ENCODE measurements at regions not wholly inside any gene's neighbourhood (a gene's known extent, or its start where the extent isn't known, plus 50 kb on each side); places are given as distances from the start of the nearest gene placed in this dataset.

DNA sequence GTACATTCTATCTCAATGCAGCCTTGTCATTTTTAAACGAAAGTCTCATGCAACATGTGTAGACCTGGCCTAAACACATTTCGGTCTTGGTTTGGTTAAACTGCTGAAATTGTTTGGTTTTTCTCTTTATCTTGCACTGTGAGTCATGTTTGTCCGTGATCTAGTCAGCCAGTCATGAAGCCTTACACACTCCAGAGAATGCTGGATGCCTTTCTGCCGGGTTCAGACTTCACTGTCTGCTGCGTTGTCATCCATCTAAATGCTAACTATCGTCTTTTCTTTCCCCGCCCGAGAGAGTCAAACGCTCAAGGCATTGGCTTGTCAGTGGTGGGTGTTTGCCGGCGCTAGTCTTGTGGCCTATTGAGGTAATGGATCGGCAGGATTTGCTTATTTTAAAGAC lies 1194.6 kb upstream of the WWC1 start (continued):
- TF ChIP-seq PREB (CRISPR knock-in tag; IDR thresholded peaks at IDR 0.05; ENCODE audit: borderline replicate concordance) (no peak), ARID4B (CRISPR knock-in tag; IDR thresholded peaks at IDR 0.05; ENCODE audit: borderline replicate concordance) (no peak), FOXK1 (CRISPR knock-in tag; IDR thresholded peaks at IDR 0.05) (no peak)

DNA sequence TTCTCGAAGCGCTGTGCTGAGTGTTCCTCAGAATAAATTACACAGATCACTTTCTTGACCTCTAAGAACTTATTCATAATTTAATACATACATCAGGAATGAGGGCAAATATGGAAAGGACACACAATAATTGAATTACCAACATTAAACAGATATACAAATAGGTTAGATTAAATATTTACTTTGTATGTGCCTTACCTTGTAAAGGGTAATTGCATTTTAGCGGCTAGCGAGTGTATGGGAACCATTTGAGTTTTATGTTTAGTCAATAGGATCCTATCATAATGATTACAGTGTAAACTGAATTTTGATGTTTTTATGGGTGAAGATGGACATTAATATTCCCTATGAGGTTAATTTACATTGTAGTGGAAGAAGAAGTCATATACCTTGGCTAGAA lies 1187.1 kb upstream of the WWC1 start:
- Mint-ChIP-seq H3K27ac (no peak overlapping the region), H3K4me1 (no peaks in the 10 kb centered on the region), H3K36me3 (no peaks in the 10 kb centered on the region), H3K9me3 (no peaks in the 10 kb centered on the region), H3K4me3 (no peak overlapping the region), H3K27me3 (ENCODE audit: low read depth) (no peaks in the 10 kb centered on the region)
- CTCF ChIA-PET, result no interaction called here
- no peak for ATAC-seq
- DNase-seq (ENCODE audit: low spot score), result no peak
- TF ChIP-seq MYBL2 (CRISPR knock-in tag; IDR thresholded peaks at IDR 0.05), result no peak
- POLR2A ChIA-PET, result no interaction called here

DNA sequence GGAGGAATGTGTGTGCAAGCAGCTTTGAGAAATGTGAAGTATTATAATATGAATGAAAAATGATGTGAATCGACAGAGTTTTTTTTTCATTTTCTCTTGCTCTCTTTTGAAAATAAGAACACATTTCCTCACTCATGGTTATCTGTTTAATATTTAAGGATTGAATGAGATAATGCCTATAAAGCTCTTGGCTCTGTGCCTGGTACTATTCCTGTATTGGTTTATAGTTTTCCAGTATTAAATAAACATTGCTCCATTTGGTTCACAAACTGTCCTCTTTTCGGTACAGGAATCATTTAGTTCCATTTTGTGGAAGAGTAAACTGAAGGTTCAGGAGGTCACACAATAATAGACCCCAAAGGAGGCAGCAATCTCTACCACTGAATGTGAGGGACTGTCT lies 1185.5 kb upstream of the WWC1 start:
- ATAC-seq, result no peak
- TF ChIP-seq FOXP1 (CRISPR knock-in tag; IDR thresholded peaks at IDR 0.05; ENCODE audit: borderline replicate concordance), result no peak
- no peak for TF ChIP-seq KAT7 (CRISPR knock-in tag; IDR thresholded peaks at IDR 0.05; ENCODE audit: borderline replicate concordance)
- TF ChIP-seq, protein P1, sequence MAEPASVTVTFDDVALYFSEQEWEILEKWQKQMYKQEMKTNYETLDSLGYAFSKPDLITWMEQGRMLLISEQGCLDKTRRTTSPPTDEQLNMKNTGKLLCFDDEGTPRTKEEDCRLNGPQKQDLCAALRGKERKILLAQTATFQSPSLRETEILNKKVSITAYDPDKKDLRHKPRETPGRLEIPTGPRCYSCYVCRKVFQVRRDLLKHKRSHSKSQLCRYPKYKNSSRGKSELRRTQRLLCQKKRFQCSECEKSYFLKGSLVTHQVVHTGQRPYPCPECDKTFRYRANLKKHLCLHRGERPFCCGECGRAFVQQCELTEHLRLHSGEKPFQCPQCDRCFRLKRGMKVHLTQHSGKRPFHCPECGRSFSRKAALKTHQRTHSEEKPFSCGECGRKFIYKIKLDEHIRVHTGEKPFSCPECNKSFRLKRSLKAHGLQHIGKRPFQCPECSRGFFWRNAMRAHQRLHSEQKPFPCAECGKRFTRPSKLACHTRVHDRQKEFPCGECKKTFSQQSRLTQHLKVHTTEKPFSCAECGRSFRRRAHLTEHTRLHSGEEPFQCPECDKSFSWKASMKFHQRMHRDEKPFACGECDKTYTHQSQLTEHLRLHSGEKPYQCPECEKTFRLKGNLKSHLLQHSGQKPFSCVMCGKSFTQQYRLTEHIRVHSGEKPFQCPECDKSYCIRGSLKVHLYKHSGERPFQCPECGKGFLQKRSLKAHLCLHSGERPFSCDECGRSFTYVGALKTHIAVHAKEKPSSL (CRISPR knock-in tag; conservative IDR thresholded peaks at IDR 0.05), result no peak
- no peak for TF ChIP-seq MXD4 (CRISPR knock-in tag; IDR thresholded peaks at IDR 0.05; ENCODE audit: borderline replicate concordance)
- TF ChIP-seq PRRX2 (CRISPR knock-in tag; IDR thresholded peaks at IDR 0.05), result no peak
- TF ChIP-seq USF2 (CRISPR knock-in tag; IDR thresholded peaks at IDR 0.05), result no peak
- TF ChIP-seq TEAD1 (CRISPR knock-in tag; IDR thresholded peaks at IDR 0.05), result no peak
- TF ChIP-seq E2F4 (CRISPR knock-in tag; IDR thresholded peaks at IDR 0.05; ENCODE audit: borderline replicate concordance, low read depth), result no peak
- TF ChIP-seq RELA (CRISPR knock-in tag; IDR thresholded peaks at IDR 0.05; ENCODE audit: borderline replicate concordance), result no peak
- no peak for TF ChIP-seq SMAD3 (CRISPR knock-in tag; IDR thresholded peaks at IDR 0.05; ENCODE audit: borderline replicate concordance)
- TF ChIP-seq NR2C2 (CRISPR knock-in tag; IDR thresholded peaks at IDR 0.05), result no peak
- CTCF ChIA-PET, result no interaction called here
- no peak for DNase-seq (ENCODE audit: low spot score)
- Mint-ChIP-seq H3K9me3 (no peaks in the 10 kb centered on the region), H3K27ac (no peak overlapping the region), H3K27me3 (ENCODE audit: low read depth) (no peaks in the 10 kb centered on the region), H3K36me3 (no peaks in the 10 kb centered on the region), H3K4me1 (no peaks in the 10 kb centered on the region), H3K4me3 (no peak overlapping the region)
- POLR2A ChIA-PET, result interaction anchor here (0.6 kb wide), 1 partner anchor 778 kb away, joined by 3 read pairs; no protein-coding TSS in a partner anchor
